Parathyroid adenoma (tissue), 2 donors: ENCODE measurements at regions not wholly inside any gene's neighbourhood (a gene's known extent, or its start where the extent isn't known, plus 50 kb on each side); places are given as distances from the start of the nearest gene placed in this dataset.
A peak's percentile ranks its signal among the peaks of the same experiment; 100 is the strongest.

ENCODE experiments used
- H2AFZ ChIP-seq: fragments of 300-600 bp; sonication (generic); one replicate; pipeline ENCODE4 v1.7.0; 2017; ENCODE audit warnings: antibody characterized with exemption, mild to moderate bottlenecking
- H3K27ac ChIP-seq: fragments of 300-600 bp; sonication (generic); one replicate; pipeline ENCODE4 v1.7.0; 2017
- H3K27me3 ChIP-seq: fragments of 300-600 bp; sonication (generic); one replicate; pipeline ENCODE4 v1.7.0; 2017; ENCODE audit warnings: low read length; ENCODE audit not compliant: control insufficient read depth, insufficient read depth
- H3K36me3 ChIP-seq: fragments of 300-600 bp; sonication (generic); one replicate; pipeline ENCODE4 v1.7.0; 2017; ENCODE audit warnings: low read length; ENCODE audit not compliant: control insufficient read depth, insufficient read depth
- H3K4me1 ChIP-seq: fragments of 300-600 bp; sonication (generic); one replicate; pipeline ENCODE4 v1.7.0; 2017; ENCODE audit warnings: control low read depth
- H3K4me2 ChIP-seq: fragments of 300-600 bp; sonication (generic); one replicate; pipeline ENCODE4 v1.7.0; 2017; ENCODE audit warnings: low read length
- H3K4me3 ChIP-seq: fragments of 300-600 bp; sonication (generic); one replicate; pipeline ENCODE4 v1.7.0; 2017; ENCODE audit warnings: low read depth, low read length
- H3K79me2 ChIP-seq: fragments of 300-600 bp; sonication (generic); one replicate; pipeline ENCODE4 v1.7.0; 2017; ENCODE audit warnings: control low read depth
- H3K9ac ChIP-seq: fragments of 300-600 bp; sonication (generic); one replicate; pipeline ENCODE4 v1.7.0; 2017; ENCODE audit warnings: mild to moderate bottlenecking
- H3K9me3 ChIP-seq: fragments of 300-600 bp; sonication (generic); one replicate; pipeline ENCODE4 v1.7.0; 2017; ENCODE audit warnings: low read length; ENCODE audit not compliant: control insufficient read depth
- CTCF ChIP-seq: fragments of 300-600 bp; sonication (generic); IDR thresholded peaks from one replicate; pipeline ENCODE4 v1.7.0; 2017; ENCODE audit warnings: antibody characterized with exemption, mild to moderate bottlenecking
- donor health status: primary hyperparathyroidism.

- H2AFZ ChIP-seq = peak overlapping the region; percentile 17
- no peak overlapping the region for H3K9ac ChIP-seq
- H3K79me2 ChIP-seq = no peaks in the 10 kb centered on the region
- H3K4me1 ChIP-seq = peaks cover 4% of the 10 kb centered on the region
- H3K27me3 ChIP-seq = no peaks in the 10 kb centered on the region
- no peaks in the 10 kb centered on the region for H3K9me3 ChIP-seq
- H3K4me2 ChIP-seq = no peak overlapping the region
- no peak overlapping the region for H3K27ac ChIP-seq
- no peak overlapping the region for H3K4me3 ChIP-seq
- no peaks in the 10 kb centered on the region for H3K36me3 ChIP-seq
- TF ChIP-seq CTCF = no peak
Observed at GRCh38 chr7:97337849-97338248, 220.4 kb downstream of the SDHAF3 start.

GRCh38 chr7:97342512-97342911, 225.0 kb downstream of the SDHAF3 start:
- H3K27me3 ChIP-seq = no peaks in the 10 kb centered on the region
- peaks cover 4% of the 10 kb centered on the region for H3K4me1 ChIP-seq
- H3K27ac ChIP-seq = peak overlapping the region; percentile 33
- H3K4me3 ChIP-seq = no peak overlapping the region
- no peaks in the 10 kb centered on the region for H3K79me2 ChIP-seq
- H3K4me2 ChIP-seq = peak overlapping the region; percentile 13
- H2AFZ ChIP-seq = peak overlapping the region; percentile 43
- no peak for TF ChIP-seq CTCF
- no peak overlapping the region for H3K9ac ChIP-seq
- H3K36me3 ChIP-seq = no peaks in the 10 kb centered on the region
- no peaks in the 10 kb centered on the region for H3K9me3 ChIP-seq

GRCh38 chr7:97346349-97346748, 228.9 kb downstream of the SDHAF3 start:
- Histone ChIP-seq H3K9ac (no peak overlapping the region), H3K4me2 (no peak overlapping the region), H3K79me2 (no peaks in the 10 kb centered on the region), H2AFZ (no peak overlapping the region), H3K9me3 (no peaks in the 10 kb centered on the region), H3K4me1 (peaks cover 4% of the 10 kb centered on the region), H3K4me3 (no peak overlapping the region), H3K27ac (no peak overlapping the region), H3K27me3 (no peaks in the 10 kb centered on the region), H3K36me3 (no peaks in the 10 kb centered on the region)
- TF ChIP-seq CTCF = no peak

GRCh38 chr7:97351488-97351887, 234.0 kb downstream of the SDHAF3 start:
- H3K4me1 ChIP-seq = peaks cover 12% of the 10 kb centered on the region
- H3K9me3 ChIP-seq = no peaks in the 10 kb centered on the region
- no peaks in the 10 kb centered on the region for H3K36me3 ChIP-seq
- no peak overlapping the region for H3K9ac ChIP-seq
- H3K4me2 ChIP-seq = no peak overlapping the region
- no peak for TF ChIP-seq CTCF
- H2AFZ ChIP-seq = no peak overlapping the region
- H3K27me3 ChIP-seq = no peaks in the 10 kb centered on the region
- no peaks in the 10 kb centered on the region for H3K79me2 ChIP-seq
- H3K4me3 ChIP-seq = no peak overlapping the region
- H3K27ac ChIP-seq = no peak overlapping the region

- H3K9ac ChIP-seq = no peak overlapping the region
- no peaks in the 10 kb centered on the region for H3K9me3 ChIP-seq
- peaks cover 12% of the 10 kb centered on the region for H3K4me1 ChIP-seq
- H3K79me2 ChIP-seq = no peaks in the 10 kb centered on the region
- TF ChIP-seq CTCF = no peak
- H3K36me3 ChIP-seq = no peaks in the 10 kb centered on the region
- H3K4me2 ChIP-seq = no peak overlapping the region
- H2AFZ ChIP-seq = no peak overlapping the region
- no peaks in the 10 kb centered on the region for H3K27me3 ChIP-seq
- no peak overlapping the region for H3K4me3 ChIP-seq
- H3K27ac ChIP-seq = no peak overlapping the region
Observed at GRCh38 chr7:97357459-97357858, 240.0 kb downstream of the SDHAF3 start.
